GM12878 (cell line): ENCODE measurements at regions not wholly inside any gene's neighbourhood (a gene's known extent, or its start where the extent isn't known, plus 50 kb on each side); places are given as distances from the start of the nearest gene placed in this dataset.

ENCODE experiments used
- CTCF ChIP-seq, 3 experiments: IDR thresholded peaks in 2 of 3; conservative IDR thresholded peaks in 1 of 3; 2 replicates each; pipeline ENCODE4 v1.5.1; 2011; ENCODE audit warnings: low read depth in 3 of 3, low read length in 3 of 3, mild to moderate bottlenecking in 3 of 3, control low read depth in 2 of 3, moderate library complexity in 2 of 3, inconsistent platforms in 1 of 3, mixed read lengths in 1 of 3; ENCODE audit not compliant: control insufficient read depth in 2 of 3, insufficient read depth in 1 of 3; ENCODE audit errors: extremely low read depth in 1 of 3
- EZH2 ChIP-seq: IDR thresholded peaks from 2 replicates; pipeline ENCODE4 v1.6.1; 2012; ENCODE audit warnings: low read depth, mild to moderate bottlenecking, control low read depth, inconsistent platforms, low read length, borderline replicate concordance; ENCODE audit not compliant: control insufficient read depth
- IKZF1 ChIP-seq: fragments of 450-650 bp; conservative IDR thresholded peaks from 2 replicates; pipeline ENCODE4 v1.6.1; 2017; ENCODE audit warnings: antibody characterized with exemption, mild to moderate bottlenecking
- JUND ChIP-seq: IDR thresholded peaks from 2 replicates; pipeline ENCODE4 v1.6.1; 2012; ENCODE audit warnings: low read depth, mild to moderate bottlenecking, low read length, improper control_type of control experiment, moderate library complexity
- POLR2A ChIP-seq: IDR thresholded peaks from 2 replicates; pipeline ENCODE4 v1.6.1; 2011; ENCODE audit warnings: low read depth, mild to moderate bottlenecking, low read length
- POU2F2 ChIP-seq: IDR thresholded peaks from 3 replicates; pipeline ENCODE4 v1.6.1; 2011; ENCODE audit warnings: low read depth, mild to moderate bottlenecking, low read length, borderline replicate concordance
- REST ChIP-seq: IDR thresholded peaks from 2 replicates; pipeline ENCODE4 v1.6.1; 2012; ENCODE audit warnings: mild to moderate bottlenecking, low read depth, low read length
- RFX5 ChIP-seq: IDR thresholded peaks from 2 replicates; pipeline ENCODE4 v1.6.1; 2011; ENCODE audit warnings: low read depth, low read length, improper control_type of control experiment
- SIX5 ChIP-seq: IDR thresholded peaks from 2 replicates; pipeline ENCODE4 v1.6.1; 2011; ENCODE audit warnings: mild to moderate bottlenecking, low read depth, low read length, moderate library complexity; ENCODE audit not compliant: severe bottlenecking
- YY1 ChIP-seq: IDR thresholded peaks from 2 replicates; pipeline ENCODE4 v1.6.1; 2011; ENCODE audit warnings: low read depth, mild to moderate bottlenecking, low read length

GRCh38 chr5:121273833-121274433, 577.7 kb upstream of the FTMT start:
- no peak for TF ChIP-seq POLR2A
- TF ChIP-seq EZH2, result no peak
- no peak for TF ChIP-seq CTCF (IDR thresholded peaks at IDR 0.05 in 2 of 3, conservative IDR thresholded peaks at IDR 0.05 in 1 of 3; ENCODE audit: control insufficient read depth in 2 of 3, extremely low read depth in 1 of 3, insufficient read depth in 1 of 3, low read depth in 3 of 3, low read length in 3 of 3)
- TF ChIP-seq YY1, result no peak
- TF ChIP-seq IKZF1, result no peak
- no peak for TF ChIP-seq RFX5
- no peak for TF ChIP-seq POU2F2
- no peak for TF ChIP-seq SIX5
- TF ChIP-seq REST, result no peak
- no peak for TF ChIP-seq JUND
